SK-N-SH treated with all-trans-retinoic acid at 6 μM for 48 hours (cell line): ENCODE measurements at regions not wholly inside any gene's neighbourhood (a gene's known extent, or its start where the extent isn't known, plus 50 kb on each side); places are given as distances from the start of the nearest gene placed in this dataset.

Source experiments
- ARNTL ChIP-seq: fragments of 450-650 bp; formaldehyde crosslinking; IDR thresholded peaks from 2 replicates; pipeline ENCODE4 v1.5.0; 2020; ENCODE audit warnings: low read depth, mild to moderate bottlenecking, moderate library complexity, borderline replicate concordance
- CREB5 ChIP-seq: fragments of 250-450 bp; sonication (Bioruptor Pico); IDR thresholded peaks from 2 replicates; pipeline ENCODE4 v1.5.1; 2020; ENCODE audit warnings: low read depth, mild to moderate bottlenecking, moderate library complexity
- CSRNP3 ChIP-seq: fragments of 250-450 bp; sonication (Bioruptor Pico); IDR thresholded peaks from 2 replicates; pipeline ENCODE4 v1.5.1; 2021; ENCODE audit warnings: mild to moderate bottlenecking, moderate library complexity
- ESRRG ChIP-seq: fragments of 250-450 bp; sonication (Bioruptor Pico); IDR thresholded peaks from 2 replicates; pipeline ENCODE4 v1.6.1; 2021; ENCODE audit warnings: mild to moderate bottlenecking
- ISL1 ChIP-seq: fragments of 250-450 bp; sonication (Bioruptor Pico); IDR thresholded peaks from 2 replicates; pipeline ENCODE4 v2.1.2; 2022; ENCODE audit warnings: mild to moderate bottlenecking, moderate library complexity
- OSR1 ChIP-seq: fragments of 250-450 bp; sonication (Bioruptor Pico); IDR thresholded peaks from 2 replicates; pipeline ENCODE4 v1.8.0; 2022; ENCODE audit warnings: moderate library complexity, mild to moderate bottlenecking, inconsistent platforms
- PATZ1 ChIP-seq: fragments of 250-450 bp; sonication (Bioruptor Pico); IDR thresholded peaks from 2 replicates; pipeline ENCODE4 v1.8.0; 2020; ENCODE audit warnings: mild to moderate bottlenecking, moderate library complexity, borderline replicate concordance
- PPARA ChIP-seq: fragments of 250-450 bp; sonication (Bioruptor Pico); IDR thresholded peaks from 2 replicates; pipeline ENCODE4 v1.5.0; 2020; ENCODE audit warnings: mild to moderate bottlenecking, borderline replicate concordance
- RARB ChIP-seq: fragments of 250-450 bp; sonication (Bioruptor Pico); IDR thresholded peaks from 2 replicates; pipeline ENCODE4 v1.8.0; 2021; ENCODE audit warnings: mild to moderate bottlenecking, moderate library complexity
- ZC3H10 ChIP-seq: fragments of 250-450 bp; sonication (Bioruptor Pico); IDR thresholded peaks from 2 replicates; pipeline ENCODE4 v1.5.1; 2021; ENCODE audit warnings: mild to moderate bottlenecking, moderate library complexity
- ZFP3 ChIP-seq: fragments of 250-450 bp; sonication (Bioruptor Pico); IDR thresholded peaks from 2 replicates; pipeline ENCODE4 v1.5.0; 2020; ENCODE audit warnings: mild to moderate bottlenecking, moderate library complexity
- ZNF565 ChIP-seq: fragments of 450-650 bp; formaldehyde crosslinking; conservative IDR thresholded peaks from 2 replicates; pipeline ENCODE4 v1.5.0; 2020; ENCODE audit warnings: low read depth, mild to moderate bottlenecking, moderate library complexity
- ZNF8 ChIP-seq: fragments of 450-650 bp; formaldehyde crosslinking; IDR thresholded peaks from 2 replicates; pipeline ENCODE4 v1.5.0; 2020; ENCODE audit warnings: mild to moderate bottlenecking, moderate library complexity

GRCh38 chr18:39200153-39200552 lies 1634.6 kb upstream of the CELF4 start:
- no peak for TF ChIP-seq ZNF8 (CRISPR knock-in tag)
- TF ChIP-seq PATZ1 (CRISPR knock-in tag), result no peak
- no peak for TF ChIP-seq ZNF565 (CRISPR knock-in tag)
- no peak for TF ChIP-seq ARNTL (CRISPR knock-in tag)
- no peak for TF ChIP-seq OSR1 (CRISPR knock-in tag)
- no peak for TF ChIP-seq ZC3H10 (CRISPR knock-in tag)
- no peak for TF ChIP-seq CREB5 (CRISPR knock-in tag)
- TF ChIP-seq PPARA (CRISPR knock-in tag), result no peak
- TF ChIP-seq CSRNP3 (CRISPR knock-in tag), result no peak
- TF ChIP-seq ZFP3 (CRISPR knock-in tag), result no peak
- no peak for TF ChIP-seq RARB (CRISPR knock-in tag)
- TF ChIP-seq ISL1 (CRISPR knock-in tag), result no peak
- TF ChIP-seq ESRRG (CRISPR knock-in tag), result no peak
